Prostate gland (tissue), 2 donors: ENCODE measurements at regions not wholly inside any gene's neighbourhood (a gene's known extent, or its start where the extent isn't known, plus 50 kb on each side); places are given as distances from the start of the nearest gene placed in this dataset.

ENCODE experiments used
- POLR2A ChIP-seq: fragments of 450-650 bp; IDR thresholded peaks from one replicate; pipeline ENCODE4 v1.6.1; 2016; ENCODE audit warnings: antibody characterized with exemption, mild to moderate bottlenecking
- POLR2AphosphoS5 ChIP-seq: sonication (generic); formaldehyde crosslinking; IDR thresholded peaks from one replicate; pipeline ENCODE4 v1.6.1; 2017; ENCODE audit warnings: antibody characterized with exemption
- TF ChIP-seq, protein P1 (sequence below), 4 experiments: fragments of 200-600 bp in 2 of 4; fragments of 450-650 bp in 2 of 4; sonication (generic) in 2 of 4; IDR thresholded peaks; 1 replicate in 3 of 4; 2 replicates in 1 of 4; pipeline ENCODE4 v1.5.1; 2016 to 2019; ENCODE audit warnings: antibody characterized with exemption in 4 of 4, mild to moderate bottlenecking in 2 of 4, moderate library complexity in 2 of 4

DNA sequence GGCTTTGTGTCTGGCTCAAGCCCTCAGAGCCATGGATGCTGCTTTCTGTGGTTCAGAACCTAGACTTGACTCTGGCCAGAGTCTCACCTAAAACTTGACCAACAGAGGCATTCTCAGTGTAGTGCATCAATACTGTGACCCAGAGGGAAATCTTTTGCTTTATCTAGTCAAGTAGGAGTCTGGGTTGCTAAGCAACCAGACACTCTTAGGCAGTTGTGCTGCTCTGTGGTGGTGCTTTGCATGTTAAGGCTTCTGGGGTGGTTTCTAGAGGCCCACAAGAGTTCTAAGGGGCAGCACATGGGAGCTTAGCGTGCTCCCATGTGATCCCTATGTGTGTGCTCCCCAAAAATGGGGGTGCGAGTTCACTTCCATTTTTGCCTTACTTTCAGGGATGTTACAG lies 224.6 kb upstream of the PLET1 start:
- TF ChIP-seq POLR2AphosphoS5 (no peak), POLR2A (no peak)
- TF ChIP-seq, protein P1, sequence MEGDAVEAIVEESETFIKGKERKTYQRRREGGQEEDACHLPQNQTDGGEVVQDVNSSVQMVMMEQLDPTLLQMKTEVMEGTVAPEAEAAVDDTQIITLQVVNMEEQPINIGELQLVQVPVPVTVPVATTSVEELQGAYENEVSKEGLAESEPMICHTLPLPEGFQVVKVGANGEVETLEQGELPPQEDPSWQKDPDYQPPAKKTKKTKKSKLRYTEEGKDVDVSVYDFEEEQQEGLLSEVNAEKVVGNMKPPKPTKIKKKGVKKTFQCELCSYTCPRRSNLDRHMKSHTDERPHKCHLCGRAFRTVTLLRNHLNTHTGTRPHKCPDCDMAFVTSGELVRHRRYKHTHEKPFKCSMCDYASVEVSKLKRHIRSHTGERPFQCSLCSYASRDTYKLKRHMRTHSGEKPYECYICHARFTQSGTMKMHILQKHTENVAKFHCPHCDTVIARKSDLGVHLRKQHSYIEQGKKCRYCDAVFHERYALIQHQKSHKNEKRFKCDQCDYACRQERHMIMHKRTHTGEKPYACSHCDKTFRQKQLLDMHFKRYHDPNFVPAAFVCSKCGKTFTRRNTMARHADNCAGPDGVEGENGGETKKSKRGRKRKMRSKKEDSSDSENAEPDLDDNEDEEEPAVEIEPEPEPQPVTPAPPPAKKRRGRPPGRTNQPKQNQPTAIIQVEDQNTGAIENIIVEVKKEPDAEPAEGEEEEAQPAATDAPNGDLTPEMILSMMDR (IDR thresholded peaks at IDR 0.05): no peak
